D721Med (cell line): ENCODE measurements at regions not wholly inside any gene's neighbourhood (a gene's known extent, or its start where the extent isn't known, plus 50 kb on each side); places are given as distances from the start of the nearest gene placed in this dataset.

Experiments used
- DNase-seq: peaks from one replicate; pipeline ENCODE4 v3.0.0; 2011; ENCODE audit warnings: low spot score; ENCODE audit not compliant: insufficient read length
- FAIRE-seq: peaks from 2 replicates; lab custom pipeline; 2011; peaks lifted over from hg19 to GRCh38; lab: Jason Lieb, UNC
- TF ChIP-seq, protein P1 (sequence below): IDR thresholded peaks from 2 replicates; pipeline ENCODE4 v1.5.1; 2012; ENCODE audit warnings: mild to moderate bottlenecking, control low read depth; ENCODE audit not compliant: insufficient read depth; ENCODE audit errors: missing control alignments

DNA sequence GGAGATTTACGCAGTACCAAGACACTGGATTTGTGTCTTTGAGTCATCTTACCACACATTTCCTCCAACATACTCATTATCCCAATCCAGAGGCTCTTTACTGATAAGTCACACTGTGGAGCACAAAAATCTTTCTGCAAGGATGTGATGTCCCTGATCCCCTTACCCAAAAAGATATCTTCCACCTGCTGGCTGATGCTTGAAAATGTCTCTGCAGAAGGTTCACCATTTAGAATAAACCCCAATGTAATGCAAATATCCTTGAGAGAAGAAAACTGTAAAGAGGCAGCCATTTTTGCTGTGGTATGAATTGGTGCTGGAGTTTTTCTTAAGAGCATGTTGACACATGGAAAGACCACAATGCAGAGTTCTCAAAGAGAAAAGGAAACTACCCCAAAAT is 65.7 kb upstream of the RORB start:
- FAIRE-seq (no peak), DNase-seq (no peak)
- TF ChIP-seq, protein P1, sequence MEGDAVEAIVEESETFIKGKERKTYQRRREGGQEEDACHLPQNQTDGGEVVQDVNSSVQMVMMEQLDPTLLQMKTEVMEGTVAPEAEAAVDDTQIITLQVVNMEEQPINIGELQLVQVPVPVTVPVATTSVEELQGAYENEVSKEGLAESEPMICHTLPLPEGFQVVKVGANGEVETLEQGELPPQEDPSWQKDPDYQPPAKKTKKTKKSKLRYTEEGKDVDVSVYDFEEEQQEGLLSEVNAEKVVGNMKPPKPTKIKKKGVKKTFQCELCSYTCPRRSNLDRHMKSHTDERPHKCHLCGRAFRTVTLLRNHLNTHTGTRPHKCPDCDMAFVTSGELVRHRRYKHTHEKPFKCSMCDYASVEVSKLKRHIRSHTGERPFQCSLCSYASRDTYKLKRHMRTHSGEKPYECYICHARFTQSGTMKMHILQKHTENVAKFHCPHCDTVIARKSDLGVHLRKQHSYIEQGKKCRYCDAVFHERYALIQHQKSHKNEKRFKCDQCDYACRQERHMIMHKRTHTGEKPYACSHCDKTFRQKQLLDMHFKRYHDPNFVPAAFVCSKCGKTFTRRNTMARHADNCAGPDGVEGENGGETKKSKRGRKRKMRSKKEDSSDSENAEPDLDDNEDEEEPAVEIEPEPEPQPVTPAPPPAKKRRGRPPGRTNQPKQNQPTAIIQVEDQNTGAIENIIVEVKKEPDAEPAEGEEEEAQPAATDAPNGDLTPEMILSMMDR, result no peak

DNA sequence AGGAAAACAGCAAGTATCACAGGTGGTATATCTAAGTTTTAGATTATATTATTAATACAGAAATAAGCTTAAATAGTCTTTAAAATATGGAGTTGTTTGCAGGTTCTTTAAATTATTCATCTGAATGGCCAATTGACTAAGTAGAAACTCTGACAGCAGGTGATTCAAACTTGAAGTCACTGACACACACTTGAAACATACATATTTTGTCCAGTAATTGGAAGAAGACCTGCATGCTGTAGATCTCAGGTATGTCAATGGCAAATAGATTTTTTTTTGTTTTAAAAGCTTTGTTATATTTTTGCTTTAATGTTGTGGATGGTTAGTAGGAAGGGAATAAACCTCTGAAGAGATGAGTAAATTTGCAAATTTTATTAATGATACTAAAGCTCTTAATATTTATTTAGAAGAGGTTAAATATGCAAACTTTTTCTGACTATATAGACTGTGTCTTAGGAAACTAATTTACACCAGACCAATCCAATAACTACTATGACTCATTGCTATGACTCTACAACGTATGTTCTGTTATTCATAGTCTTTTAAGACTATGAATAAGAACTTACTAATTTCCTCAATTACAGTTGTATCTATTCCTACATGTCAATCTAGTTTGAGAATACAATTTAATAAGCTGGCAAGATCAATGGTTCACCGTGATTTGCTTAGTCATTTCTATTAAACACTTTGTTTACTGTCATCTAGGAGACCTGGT is 53.9 kb upstream of the RORB start:
- FAIRE-seq (no peak), DNase-seq (no peak)
- TF ChIP-seq, protein P1, result no peak

DNA sequence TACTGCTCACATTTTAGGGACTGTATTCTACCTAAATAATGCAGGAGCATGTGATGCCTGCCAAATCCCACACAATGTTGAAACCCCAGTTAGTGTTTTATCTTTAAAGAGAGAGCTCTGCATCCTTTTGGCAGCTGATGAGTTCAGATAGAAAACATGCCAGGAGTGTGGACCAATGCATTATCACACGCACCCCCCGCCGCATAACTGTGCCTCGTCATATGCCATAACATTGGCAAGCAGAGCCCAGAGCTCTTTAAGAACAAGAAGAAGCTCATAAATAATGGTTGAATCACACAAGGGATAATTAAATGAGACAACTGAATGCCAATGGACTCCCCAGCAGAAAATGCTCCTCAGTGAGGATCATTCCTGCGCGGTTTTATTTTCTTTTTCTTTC is 52.8 kb upstream of the RORB start:
- no peak for FAIRE-seq
- TF ChIP-seq, protein P1, result no peak
- DNase-seq, result no peak
